ENCODE measurements at regions not wholly inside any gene's neighbourhood (a gene's known extent, or its start where the extent isn't known, plus 50 kb on each side); places are given as distances from the start of the nearest gene placed in this dataset.

GRCh38 chr6:166029506-166029905, 138.1 kb downstream of the TBXT start:
- H3K27ac ChIP-seq (ENCODE audit: low read length), result no peak overlapping the region
- no peak for TF ChIP-seq CTCF (IDR thresholded peaks at IDR 0.05; ENCODE audit: low read depth, low read length)
- no peak for TF ChIP-seq EZH2phosphoT487 (IDR thresholded peaks at IDR 0.05; ENCODE audit: low read depth)
- H4K20me1 ChIP-seq (ENCODE audit: insufficient read depth, low read length), result no peaks in the 10 kb centered on the region
- no peak overlapping the region for H2AFZ ChIP-seq (ENCODE audit: low read depth, low read length)
- H3K9me3 ChIP-seq (ENCODE audit: insufficient read depth, low read length), result no peaks in the 10 kb centered on the region
- no peaks in the 10 kb centered on the region for H3K36me3 ChIP-seq (replicated peaks; ENCODE audit: low read depth, low read length)
- H3K4me3 ChIP-seq (ENCODE audit: low read length), result no peak overlapping the region
- no peaks in the 10 kb centered on the region for H3K79me2 ChIP-seq (ENCODE audit: low read length)
- H3K4me2 ChIP-seq (ENCODE audit: low read length), result no peak overlapping the region
- H3K9ac ChIP-seq (ENCODE audit: low read length), result no peak overlapping the region
- H3K27me3 ChIP-seq (ENCODE audit: low read depth, low read length), result no peaks in the 10 kb centered on the region
- 0 out of 2 replicates have a peak, but pooled peaks cover 3% of the 10 kb centered on the region for H3K4me1 ChIP-seq (ENCODE audit: low read length)

GRCh38 chr6:166027761-166028160, 139.9 kb downstream of the TBXT start:
- no peaks in the 10 kb centered on the region for H4K20me1 ChIP-seq (ENCODE audit: insufficient read depth, low read length)
- H3K36me3 ChIP-seq (replicated peaks; ENCODE audit: low read depth, low read length), result no peaks in the 10 kb centered on the region
- H3K4me1 ChIP-seq (ENCODE audit: low read length), result 0 out of 2 replicates have a peak, but pooled peaks cover 3% of the 10 kb centered on the region
- H3K4me2 ChIP-seq (ENCODE audit: low read length), result no peak overlapping the region
- no peak overlapping the region for H3K27ac ChIP-seq (ENCODE audit: low read length)
- H3K27me3 ChIP-seq (ENCODE audit: low read depth, low read length), result no peaks in the 10 kb centered on the region
- H3K4me3 ChIP-seq (ENCODE audit: low read length), result no peak overlapping the region
- H3K9ac ChIP-seq (ENCODE audit: low read length), result no peak overlapping the region
- H2AFZ ChIP-seq (ENCODE audit: low read depth, low read length), result no peak overlapping the region
- H3K9me3 ChIP-seq (ENCODE audit: insufficient read depth, low read length), result no peaks in the 10 kb centered on the region
- no peaks in the 10 kb centered on the region for H3K79me2 ChIP-seq (ENCODE audit: low read length)
- TF ChIP-seq CTCF (IDR thresholded peaks at IDR 0.05; ENCODE audit: low read depth, low read length), result no peak
- TF ChIP-seq EZH2phosphoT487 (IDR thresholded peaks at IDR 0.05; ENCODE audit: low read depth), result no peak

- Histone ChIP-seq H3K79me2 (ENCODE audit: low read length) (no peaks in the 10 kb centered on the region), H3K36me3 (replicated peaks; ENCODE audit: low read depth, low read length) (no peaks in the 10 kb centered on the region), H2AFZ (ENCODE audit: low read depth, low read length) (no peak overlapping the region), H3K4me2 (ENCODE audit: low read length) (no peak overlapping the region), H3K27ac (ENCODE audit: low read length) (no peak overlapping the region), H3K27me3 (ENCODE audit: low read depth, low read length) (no peaks in the 10 kb centered on the region), H3K9ac (ENCODE audit: low read length) (no peak overlapping the region), H3K4me1 (ENCODE audit: low read length) (0 out of 2 replicates have a peak, but pooled peaks cover 3% of the 10 kb centered on the region), H3K4me3 (ENCODE audit: low read length) (no peak overlapping the region), H3K9me3 (ENCODE audit: insufficient read depth, low read length) (no peaks in the 10 kb centered on the region), H4K20me1 (ENCODE audit: insufficient read depth, low read length) (no peaks in the 10 kb centered on the region)
- TF ChIP-seq EZH2phosphoT487 (IDR thresholded peaks at IDR 0.05; ENCODE audit: low read depth) (no peak), CTCF (IDR thresholded peaks at IDR 0.05; ENCODE audit: low read depth, low read length) (no peak)
Observed at GRCh38 chr6:166026586-166027126, 141.0 kb downstream of the TBXT start.

- Histone ChIP-seq H3K4me3 (ENCODE audit: low read length) (no peak overlapping the region), H3K36me3 (replicated peaks; ENCODE audit: low read depth, low read length) (no peaks in the 10 kb centered on the region), H3K79me2 (ENCODE audit: low read length) (no peaks in the 10 kb centered on the region), H3K4me2 (ENCODE audit: low read length) (no peak overlapping the region), H3K27ac (ENCODE audit: low read length) (no peak overlapping the region), H2AFZ (ENCODE audit: low read depth, low read length) (no peak overlapping the region), H3K27me3 (ENCODE audit: low read depth, low read length) (no peaks in the 10 kb centered on the region), H3K4me1 (ENCODE audit: low read length) (0 out of 2 replicates have a peak, but pooled peaks cover 3% of the 10 kb centered on the region), H4K20me1 (ENCODE audit: insufficient read depth, low read length) (no peaks in the 10 kb centered on the region), H3K9ac (ENCODE audit: low read length) (no peak overlapping the region), H3K9me3 (ENCODE audit: insufficient read depth, low read length) (no peaks in the 10 kb centered on the region)
- TF ChIP-seq CTCF (IDR thresholded peaks at IDR 0.05; ENCODE audit: low read depth, low read length) (no peak), EZH2phosphoT487 (IDR thresholded peaks at IDR 0.05; ENCODE audit: low read depth) (no peak)
Observed at GRCh38 chr6:166025149-166025898, 142.3 kb downstream of the TBXT start.

All from OCI-LY3 (cell line).